ENCODE measurements at regions not wholly inside any gene's neighbourhood (a gene's known extent, or its start where the extent isn't known, plus 50 kb on each side); places are given as distances from the start of the nearest gene placed in this dataset.

DNA sequence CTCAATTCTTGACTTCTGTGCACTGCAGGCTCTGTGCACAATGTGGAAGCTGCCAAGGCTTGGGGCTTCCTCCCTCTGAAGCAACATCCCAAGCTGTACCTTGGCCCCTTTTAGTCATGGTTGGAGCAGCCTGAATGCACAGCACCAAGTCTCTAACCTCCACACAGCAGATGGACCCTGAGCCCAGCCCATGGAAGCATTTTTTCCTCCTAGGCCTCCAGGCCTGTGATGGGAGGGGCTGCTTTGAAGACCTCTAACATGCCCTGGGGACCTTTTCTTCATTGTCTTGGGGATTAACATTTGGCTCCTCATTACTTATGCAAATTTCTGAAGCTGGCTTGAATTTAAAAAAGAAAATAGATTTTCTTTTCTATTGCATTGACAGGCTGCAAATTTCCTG lies 385.8 kb downstream of the LRRC70 start:
- intact Hi-C loops (cut with DNase I), result loop anchor here in 1 of 2 donors (5.0 kb wide), 1 partner anchor 878 kb away; no protein-coding TSS in a partner anchor
- no peak for DNase-seq (ENCODE audit: low spot score)

GRCh38 chr5:62960781-62961180 lies 382.2 kb downstream of the LRRC70 start:
- DNase-seq (ENCODE audit: low spot score), result no peak
- intact Hi-C loops (cut with DNase I), result loop anchor here in 1 of 2 donors (5.0 kb wide), 1 partner anchor 882 kb away; no protein-coding TSS in a partner anchor

- intact Hi-C loops (cut with DNase I), result no loop called here
- DNase-seq (ENCODE audit: low spot score), result no peak
Measured at GRCh38 chr5:62956597-62956996, 378.0 kb downstream of the LRRC70 start.

- DNase-seq (ENCODE audit: low spot score), result no peak
- intact Hi-C loops (cut with DNase I), result no loop called here
Measured at GRCh38 chr5:62954578-62954977, 376.0 kb downstream of the LRRC70 start.

GRCh38 chr5:62948301-62948700 lies 369.7 kb downstream of the LRRC70 start:
- no peak for DNase-seq (ENCODE audit: low spot score)
- intact Hi-C loops (cut with DNase I), result no loop called here

DNA sequence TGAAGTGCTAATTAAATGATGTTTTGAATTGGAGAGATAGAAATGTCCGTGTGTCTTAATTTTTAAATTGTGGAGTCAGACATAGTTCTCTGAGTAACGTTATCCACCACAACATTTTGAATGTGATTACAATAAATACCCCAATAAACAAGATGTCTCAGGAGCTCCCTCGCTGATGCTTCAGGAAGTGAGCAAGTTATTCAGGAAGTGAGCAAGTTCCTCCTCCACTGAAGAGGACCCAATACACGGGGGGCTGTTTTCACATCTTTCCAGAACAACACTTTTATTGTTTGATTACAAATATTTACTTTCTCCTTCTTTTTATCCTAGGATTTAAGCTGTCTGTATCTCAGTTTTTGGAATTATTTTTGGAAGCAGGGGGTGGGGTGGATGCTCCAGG lies 363.8 kb downstream of the LRRC70 start:
- DNase-seq (ENCODE audit: low spot score), result no peak
- intact Hi-C loops (cut with DNase I), result no loop called here

DNA sequence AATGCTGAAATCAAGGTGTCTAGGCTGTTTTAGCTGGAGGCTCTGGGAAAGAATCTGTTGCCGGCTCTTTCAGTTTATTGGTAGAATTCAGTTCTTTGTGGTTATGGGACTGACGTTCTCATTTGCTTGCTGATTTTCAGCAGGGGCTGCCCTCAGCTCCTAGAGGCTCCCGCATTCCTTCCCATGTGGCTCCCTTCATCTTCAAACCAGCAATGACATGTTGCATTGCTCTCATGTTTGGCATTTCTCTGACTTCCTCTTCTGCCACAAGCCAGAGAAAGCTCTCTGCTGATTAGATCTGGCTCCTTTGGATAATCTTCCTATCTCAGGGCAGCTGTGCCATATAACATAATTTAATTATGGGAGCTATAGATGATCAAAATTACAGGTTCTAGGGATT lies 360.3 kb downstream of the LRRC70 start:
- no peak for DNase-seq (ENCODE audit: low spot score)

DNA sequence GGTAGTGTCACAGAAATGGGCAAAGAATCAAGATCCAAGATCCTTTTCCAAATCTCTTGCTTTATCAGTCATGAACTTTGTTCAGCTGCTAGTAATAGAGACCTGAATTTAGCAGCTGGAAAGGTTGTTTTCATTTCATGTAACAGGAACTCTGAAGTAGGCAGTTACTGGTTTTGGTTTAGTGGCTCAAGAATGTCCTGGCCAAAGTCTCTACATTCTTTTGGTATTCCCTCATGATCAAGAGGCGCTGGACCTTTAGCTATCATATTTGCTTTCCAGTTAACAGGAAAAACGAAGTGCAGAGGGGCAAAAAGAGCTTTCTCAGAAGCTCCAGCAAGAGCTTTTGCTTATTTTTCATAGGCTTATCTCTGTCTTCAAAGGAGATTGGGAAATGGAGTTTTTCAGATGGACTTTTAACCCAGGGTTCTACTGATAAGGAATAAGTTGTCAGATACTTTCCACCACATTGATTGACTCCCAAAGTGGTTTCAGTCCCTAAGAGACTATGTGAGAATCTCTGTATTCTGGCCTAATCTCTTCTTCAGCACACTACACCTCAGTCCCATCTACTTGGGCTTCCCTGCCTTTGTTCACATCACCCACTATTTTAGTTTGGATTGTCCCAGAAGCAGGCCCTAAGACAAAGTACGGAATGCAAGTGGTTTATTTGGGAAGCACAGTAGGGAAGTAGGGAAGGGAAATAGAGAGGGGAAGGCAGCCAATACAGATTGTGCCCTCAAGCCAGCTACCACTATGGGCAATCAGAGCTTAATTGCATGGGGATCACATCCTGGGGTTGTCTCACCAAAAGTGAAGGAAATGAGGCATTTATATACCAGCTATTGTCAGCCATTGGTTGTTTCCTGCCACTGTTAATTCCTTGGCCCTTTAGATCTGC lies 359.3 kb downstream of the LRRC70 start:
- no peak for DNase-seq (ENCODE audit: low spot score)
- intact Hi-C loops (cut with DNase I), result no loop called here

More for the DNA sequence above, 360.3 kb downstream of the LRRC70 start:
- intact Hi-C loops (cut with DNase I), result no loop called here

- intact Hi-C loops (cut with DNase I), result no loop called here
Measured at GRCh38 chr5:62935660-62936059, 357.0 kb downstream of the LRRC70 start.

DNA sequence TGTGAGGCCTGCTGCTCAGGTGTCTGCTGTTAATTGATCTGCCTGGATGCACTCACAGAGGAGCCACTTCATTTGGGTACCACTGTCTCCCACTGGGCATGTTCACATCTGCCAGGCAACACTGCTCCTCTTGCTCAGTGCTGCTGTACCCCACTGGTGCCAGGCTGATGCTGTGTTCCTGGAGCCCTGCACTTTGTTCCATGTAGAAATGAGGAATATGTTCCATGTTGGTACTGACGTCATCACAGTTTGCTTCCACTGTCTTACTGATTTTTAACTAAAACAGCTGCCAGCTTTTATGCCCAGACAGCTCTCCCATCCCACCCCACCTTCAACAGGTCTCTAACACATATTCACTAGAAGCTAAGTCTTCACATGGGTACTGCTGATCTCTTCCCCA lies 355.7 kb downstream of the LRRC70 start:
- DNase-seq (ENCODE audit: low spot score), result no peak
- intact Hi-C loops (cut with DNase I), result no loop called here

More at GRCh38 chr5:62935660-62936059, 357.0 kb downstream of the LRRC70 start:
- DNase-seq (ENCODE audit: low spot score), result no peak

DNA sequence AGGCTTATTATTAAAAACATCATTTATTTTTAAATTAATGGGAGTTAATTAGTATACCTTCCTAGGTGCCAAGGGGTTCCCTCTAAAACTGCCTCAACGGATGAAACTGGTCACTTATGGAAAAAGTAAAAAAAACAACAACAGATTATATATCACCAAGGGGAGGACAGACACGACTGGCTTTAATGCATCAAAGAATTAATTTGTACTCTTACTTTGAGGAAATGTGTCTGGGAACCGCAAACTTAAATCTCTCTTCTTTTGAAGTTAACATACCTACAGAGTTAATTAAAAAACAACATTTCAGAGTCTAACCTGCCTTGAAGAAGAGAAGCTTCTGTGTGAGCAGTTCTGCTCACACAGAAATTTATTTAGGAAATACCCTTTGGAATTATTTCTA lies 354.6 kb downstream of the LRRC70 start:
- intact Hi-C loops (cut with DNase I), result no loop called here
- no peak for DNase-seq (ENCODE audit: low spot score)

DNA sequence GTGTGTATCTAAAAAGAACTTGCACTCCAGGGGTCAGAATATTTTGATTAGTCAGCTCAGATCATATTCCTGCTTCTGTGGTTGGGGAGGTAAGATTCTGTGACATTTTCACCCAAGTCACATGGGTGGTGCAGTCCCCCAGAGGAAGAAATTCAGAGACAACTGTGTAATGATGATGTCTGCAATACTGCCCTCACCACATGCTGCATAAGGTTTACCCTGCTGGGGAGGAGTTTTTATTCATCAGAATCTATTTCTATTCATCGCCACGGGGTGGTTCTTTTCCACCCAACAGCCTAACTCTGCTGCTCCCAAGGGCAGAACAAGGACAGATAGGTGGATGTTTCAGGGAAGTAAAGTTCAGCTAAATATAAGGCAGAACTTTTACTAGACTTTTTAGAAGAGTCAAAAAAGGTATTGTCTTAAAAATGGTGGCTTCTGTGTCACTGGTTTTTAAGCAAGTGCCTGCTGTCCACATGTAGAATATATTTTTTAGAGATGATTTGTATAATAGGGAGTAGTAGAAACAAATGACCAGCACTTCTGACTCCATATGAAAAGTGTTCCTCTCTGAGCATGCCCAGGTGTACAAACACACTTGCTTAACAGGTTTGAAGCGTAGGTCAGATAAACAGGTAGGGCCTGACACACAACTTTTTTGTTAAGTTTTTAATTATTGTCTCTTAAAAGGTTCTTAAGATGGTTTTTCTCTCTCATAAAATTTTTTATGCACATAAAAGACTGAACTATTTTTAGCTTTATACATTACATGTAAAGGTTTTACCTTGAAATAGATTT lies 352.7 kb downstream of the LRRC70 start:
- no peak for DNase-seq (ENCODE audit: low spot score)
- intact Hi-C loops (cut with DNase I), result no loop called here

DNA sequence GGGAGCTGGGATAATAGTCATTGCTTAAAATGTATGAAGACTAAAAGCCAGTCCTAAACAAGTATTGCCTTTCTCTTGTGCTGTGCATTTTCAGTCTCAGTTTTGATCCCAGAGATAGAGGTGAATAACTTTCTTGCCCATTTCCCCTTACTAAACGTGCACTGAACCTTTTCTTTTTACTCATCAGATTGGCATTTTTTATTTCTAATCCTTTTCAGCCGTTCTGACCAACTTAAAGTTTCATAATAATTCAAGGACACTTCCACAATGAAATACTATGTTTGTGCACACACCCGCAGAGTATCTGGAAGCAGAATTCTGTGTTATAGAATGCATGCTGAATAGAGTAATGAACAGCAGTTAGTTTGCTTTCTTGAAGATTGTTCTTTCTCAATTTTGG lies 343.6 kb downstream of the LRRC70 start:
- DNase-seq (ENCODE audit: low spot score), result no peak
- intact Hi-C loops (cut with DNase I), result no loop called here

DNA sequence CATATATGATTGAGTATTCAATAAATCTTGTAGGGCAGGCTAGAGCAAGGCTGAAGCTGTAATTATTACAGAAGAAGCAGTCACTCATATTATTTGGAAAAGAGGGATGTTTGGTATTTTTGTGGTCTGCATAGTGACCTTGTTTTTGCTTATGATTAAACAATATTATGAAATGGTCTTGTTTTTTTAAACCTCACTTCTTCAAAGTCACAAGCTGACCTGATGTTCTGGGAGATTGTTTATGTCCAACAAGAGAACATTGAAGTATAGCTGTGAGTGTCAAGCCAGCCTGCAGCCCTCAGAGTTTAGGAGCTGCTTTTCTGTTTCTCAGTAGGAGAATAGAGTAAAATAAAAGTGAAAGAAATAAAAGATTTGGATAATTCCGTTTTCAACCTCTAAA lies 342.2 kb downstream of the LRRC70 start:
- intact Hi-C loops (cut with DNase I), result no loop called here
- no peak for DNase-seq (ENCODE audit: low spot score)

- no peak for DNase-seq (ENCODE audit: low spot score)
- intact Hi-C loops (cut with DNase I), result no loop called here
Measured at GRCh38 chr5:62909326-62909725, 330.7 kb downstream of the LRRC70 start.

DNA sequence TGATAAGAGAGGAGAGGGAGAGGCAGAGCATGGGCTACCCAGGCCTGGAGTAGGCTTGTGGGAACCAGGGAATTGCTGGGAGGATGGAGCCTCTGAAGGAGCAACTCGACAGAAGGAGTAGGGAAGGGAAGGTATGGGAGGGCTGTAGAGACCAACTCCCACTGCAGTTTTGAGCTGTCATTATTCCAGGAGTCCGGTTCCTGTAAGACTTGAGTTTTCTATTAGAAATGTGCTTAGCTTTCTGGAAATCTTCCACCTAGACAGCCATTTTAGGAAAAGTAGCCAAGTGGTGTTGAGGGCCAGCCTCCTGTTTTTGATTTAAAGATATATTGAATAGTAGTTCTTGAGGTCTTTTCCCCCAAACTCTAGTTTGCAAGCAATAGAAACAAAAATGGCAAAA lies 323.5 kb downstream of the LRRC70 start:
- no peak for DNase-seq (ENCODE audit: low spot score)

DNA sequence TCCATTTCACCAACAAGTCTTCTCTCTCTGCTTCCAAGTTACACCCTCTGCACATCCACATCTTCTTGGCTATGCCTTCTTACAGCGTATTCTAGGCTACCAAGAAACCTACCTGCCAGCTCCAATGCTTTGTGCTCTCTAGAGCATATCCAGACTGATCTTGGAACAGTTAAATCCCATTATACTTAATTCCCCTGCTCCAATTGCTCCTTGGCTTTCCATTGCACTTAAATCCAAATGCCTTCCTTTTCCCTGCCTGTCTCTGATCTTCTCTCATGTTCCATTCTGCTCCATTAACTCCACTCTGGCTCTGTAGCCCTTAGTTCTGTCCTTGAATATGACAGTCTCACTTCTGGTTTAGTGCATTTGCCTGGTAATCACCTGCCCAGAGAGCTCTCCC lies 322.4 kb downstream of the LRRC70 start:
- DNase-seq (ENCODE audit: low spot score), result no peak
- intact Hi-C loops (cut with DNase I), result no loop called here

More for the DNA sequence above, 323.5 kb downstream of the LRRC70 start:
- intact Hi-C loops (cut with DNase I), result no loop called here

DNA sequence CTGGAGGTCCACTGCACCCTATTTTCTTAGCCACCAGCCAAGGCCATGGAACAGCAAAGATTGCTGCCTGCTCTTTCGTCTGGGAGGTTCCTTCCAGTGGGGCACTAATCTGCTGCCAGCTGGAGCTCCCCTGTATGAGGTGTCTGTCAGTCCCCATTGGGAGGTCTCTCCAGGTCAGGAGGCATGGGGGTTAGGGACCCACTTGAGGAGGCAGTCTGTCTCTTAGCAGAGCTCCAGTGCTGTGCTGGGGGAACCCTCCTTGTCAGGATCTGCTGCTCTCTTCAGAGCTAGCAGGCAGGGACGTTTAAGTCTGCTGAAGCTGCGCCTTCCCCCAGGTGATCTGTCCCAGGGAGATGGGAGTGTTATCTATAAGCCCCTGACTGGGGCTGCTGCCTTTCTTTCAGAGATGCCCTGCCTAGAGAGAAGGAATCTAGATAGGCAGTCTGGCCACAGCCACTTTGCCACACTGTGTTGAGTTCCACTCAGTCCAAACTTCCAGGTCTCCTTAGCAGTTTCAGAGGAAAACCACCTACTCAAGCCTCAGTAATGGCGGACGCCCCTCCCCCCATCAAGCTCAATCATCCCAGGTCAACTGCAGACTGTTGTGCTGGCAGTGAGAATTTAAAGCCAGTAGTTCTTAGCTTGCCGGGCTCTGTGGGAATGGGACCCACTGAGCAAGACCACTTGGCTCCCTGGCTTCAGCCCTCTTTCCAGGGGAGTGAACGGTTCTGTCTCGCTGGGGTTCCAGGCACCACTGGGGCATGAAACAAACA lies 317.7 kb downstream of the LRRC70 start:
- DNase-seq (ENCODE audit: low spot score), result no peak
- intact Hi-C loops (cut with DNase I), result no loop called here

DNA sequence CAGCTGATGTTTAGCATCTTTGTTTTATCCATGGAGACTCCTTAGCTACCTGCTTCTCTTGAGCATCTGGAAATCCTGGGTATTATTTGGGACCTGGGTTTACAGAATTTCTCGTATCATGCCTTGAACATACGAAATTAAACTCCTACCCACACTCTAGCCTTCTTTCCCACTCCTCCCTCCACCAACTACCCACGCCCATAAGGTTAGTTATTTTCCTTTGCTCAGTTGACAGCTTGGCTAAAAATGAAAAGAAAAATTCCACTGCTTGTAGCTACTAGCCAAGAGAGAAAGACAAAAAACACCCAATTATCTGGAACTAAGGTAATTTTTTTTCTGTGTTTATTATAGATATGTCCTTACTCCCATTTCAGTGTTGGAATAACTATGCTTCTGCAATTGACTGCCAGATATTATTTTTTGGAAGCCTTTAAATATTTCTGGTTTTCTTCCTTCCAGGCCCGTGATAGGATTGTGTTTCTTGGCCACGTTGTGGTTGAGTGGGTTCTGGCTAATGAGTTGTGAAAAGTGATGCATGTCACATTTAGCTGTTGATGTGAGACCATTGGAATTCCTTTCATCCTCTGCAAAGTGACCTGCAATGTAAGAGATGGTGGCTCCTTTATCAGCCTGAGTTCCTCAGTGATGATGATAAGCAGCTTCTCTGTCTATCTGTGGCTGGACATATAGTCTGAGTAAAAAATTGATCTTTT lies 308.1 kb downstream of the LRRC70 start:
- no peak for DNase-seq (ENCODE audit: low spot score)
- intact Hi-C loops (cut with DNase I), result no loop called here
